ENCODE measurements at regions not wholly inside any gene's neighbourhood (a gene's known extent, or its start where the extent isn't known, plus 50 kb on each side); places are given as distances from the start of the nearest gene placed in this dataset.

DNA sequence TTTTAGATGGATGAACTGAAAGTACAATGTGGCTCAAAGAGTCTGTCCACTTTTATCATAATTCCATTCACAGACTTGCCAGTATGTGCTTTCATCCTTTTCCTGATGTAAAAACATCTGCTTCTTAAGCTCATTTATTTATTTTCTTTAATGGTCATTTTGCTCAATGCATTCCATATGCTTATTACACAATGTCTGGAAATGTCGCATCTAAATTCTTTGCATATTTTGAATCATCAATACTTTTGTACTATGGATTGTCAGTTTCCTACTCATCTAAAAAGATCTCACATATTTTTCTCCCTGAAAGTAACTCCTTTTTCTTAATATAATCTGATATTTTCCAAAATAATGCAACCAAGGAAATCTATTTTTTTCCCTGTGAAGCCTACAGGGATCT, 1315.8 kb downstream of the EFNB2 start:
- Histone ChIP-seq H3K4me1 (no peaks in the 10 kb centered on the region), H3K36me3 (no peaks in the 10 kb centered on the region), H3K4me3 (no peak overlapping the region), H3K27ac (no peak overlapping the region), H3K27me3 (ENCODE audit: low read depth) (no peaks in the 10 kb centered on the region), H3K9me3 (no peaks in the 10 kb centered on the region)
- TF ChIP-seq CTCF (IDR thresholded peaks at IDR 0.05), result no peak
- ATAC-seq, result no peak
- DNase-seq, result no peak
- intact Hi-C loops (cut with DNase I), result no loop called here

DNA sequence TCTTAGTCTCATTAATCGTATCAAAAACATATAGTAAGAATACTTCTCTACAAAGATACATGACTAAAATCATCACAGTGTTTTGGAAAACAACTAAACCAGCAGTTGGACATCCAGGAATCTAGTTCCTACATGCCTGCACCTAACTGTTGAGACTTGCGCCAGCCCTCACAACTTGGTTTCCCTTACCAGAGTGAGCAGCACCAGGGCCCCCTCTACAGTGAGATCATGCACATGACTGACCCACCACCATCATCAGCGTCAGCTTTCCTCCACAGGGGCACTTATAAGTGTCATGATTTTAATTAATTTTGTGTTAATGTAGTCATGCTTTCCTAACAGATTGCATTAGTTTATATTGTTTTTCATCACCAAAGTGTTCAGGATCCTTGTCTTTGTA, 1322.0 kb downstream of the EFNB2 start:
- H3K36me3 ChIP-seq, result no peaks in the 10 kb centered on the region
- ATAC-seq, result no peak
- intact Hi-C loops (cut with DNase I), result no loop called here
- no peaks in the 10 kb centered on the region for H3K27me3 ChIP-seq (ENCODE audit: low read depth)
- no peaks in the 10 kb centered on the region for H3K9me3 ChIP-seq
- TF ChIP-seq CTCF (IDR thresholded peaks at IDR 0.05), result no peak
- H3K4me1 ChIP-seq, result no peaks in the 10 kb centered on the region
- H3K27ac ChIP-seq, result no peak overlapping the region
- DNase-seq, result no peak
- no peak overlapping the region for H3K4me3 ChIP-seq

GRCh38 chr13:105207572-105208293, 1327.7 kb downstream of the EFNB2 start:
- no peak for ATAC-seq
- Histone ChIP-seq H3K4me1 (no peaks in the 10 kb centered on the region), H3K4me3 (no peak overlapping the region), H3K27ac (no peak overlapping the region), H3K9me3 (no peaks in the 10 kb centered on the region), H3K27me3 (ENCODE audit: low read depth) (no peaks in the 10 kb centered on the region), H3K36me3 (no peaks in the 10 kb centered on the region)
- DNase-seq, result no peak
- no peak for TF ChIP-seq CTCF (IDR thresholded peaks at IDR 0.05)
- intact Hi-C loops (cut with DNase I), result no loop called here

- TF ChIP-seq CTCF (IDR thresholded peaks at IDR 0.05), result peak; percentile 61
- H3K4me1 ChIP-seq, result no peaks in the 10 kb centered on the region
- DNase-seq, result no peak
- H3K36me3 ChIP-seq, result no peaks in the 10 kb centered on the region
- H3K4me3 ChIP-seq, result no peak overlapping the region
- no peaks in the 10 kb centered on the region for H3K27me3 ChIP-seq (ENCODE audit: low read depth)
- no peaks in the 10 kb centered on the region for H3K9me3 ChIP-seq
- H3K27ac ChIP-seq, result no peak overlapping the region
- ATAC-seq, result peak; percentile 42 to 46
- intact Hi-C loops (cut with DNase I), result no loop called here
Observed at GRCh38 chr13:105202354-105202753, 1333.1 kb downstream of the EFNB2 start.

- no peaks in the 10 kb centered on the region for H3K4me1 ChIP-seq
- H3K36me3 ChIP-seq, result no peaks in the 10 kb centered on the region
- no peak for TF ChIP-seq CTCF (IDR thresholded peaks at IDR 0.05)
- ATAC-seq, result no peak
- no peak overlapping the region for H3K27ac ChIP-seq
- H3K9me3 ChIP-seq, result no peaks in the 10 kb centered on the region
- H3K27me3 ChIP-seq (ENCODE audit: low read depth), result no peaks in the 10 kb centered on the region
- no peak for DNase-seq
- intact Hi-C loops (cut with DNase I), result no loop called here
- H3K4me3 ChIP-seq, result no peak overlapping the region
Observed at GRCh38 chr13:105201351-105201750, 1334.1 kb downstream of the EFNB2 start.
